Fibroblast of pulmonary artery (primary cell): ENCODE measurements at regions not wholly inside any gene's neighbourhood (a gene's known extent, or its start where the extent isn't known, plus 50 kb on each side); places are given as distances from the start of the nearest gene placed in this dataset.

ENCODE experiments used
- DNase-seq: peaks from one replicate; pipeline ENCODE4 v3.0.0-alpha.2; 2010; ENCODE audit warnings: low read depth
- H3K4me3 ChIP-seq: replicated peaks from 2 replicates; pipeline ENCODE4 v1.5.1; 2011; ENCODE audit warnings: low read depth, mild to moderate bottlenecking, control low read depth, low read length, moderate library complexity
- CTCF ChIP-seq: IDR thresholded peaks from 2 replicates; pipeline ENCODE4 v1.5.1; 2011; ENCODE audit warnings: mild to moderate bottlenecking, control low read depth, low read length, inconsistent platforms; ENCODE audit errors: missing control alignments

- H3K4me3 ChIP-seq, result no peak overlapping the region
- no peak for TF ChIP-seq CTCF
- no peak for DNase-seq
Observed at GRCh38 chr7:116142850-116143249, 67.5 kb upstream of the TES start.

GRCh38 chr7:116145245-116145852 lies 65.0 kb upstream of the TES start:
- no peak for DNase-seq
- no peak for TF ChIP-seq CTCF

GRCh38 chr7:116148108-116148507 lies 62.2 kb upstream of the TES start:
- TF ChIP-seq CTCF, result no peak

More at GRCh38 chr7:116145245-116145852, 65.0 kb upstream of the TES start:
- no peak overlapping the region for H3K4me3 ChIP-seq

GRCh38 chr7:116148626-116149025 lies 61.7 kb upstream of the TES start:
- no peak for DNase-seq
- no peak for TF ChIP-seq CTCF
- H3K4me3 ChIP-seq, result no peak overlapping the region

More at GRCh38 chr7:116148108-116148507, 62.2 kb upstream of the TES start:
- no peak for DNase-seq
- H3K4me3 ChIP-seq, result no peak overlapping the region

GRCh38 chr7:116150588-116150987 lies 59.8 kb upstream of the TES start:
- no peak for DNase-seq
- TF ChIP-seq CTCF, result no peak

GRCh38 chr7:116152276-116152675 lies 58.1 kb upstream of the TES start:
- no peak for TF ChIP-seq CTCF
- DNase-seq, result no peak
- no peak overlapping the region for H3K4me3 ChIP-seq

More at GRCh38 chr7:116150588-116150987, 59.8 kb upstream of the TES start:
- no peak overlapping the region for H3K4me3 ChIP-seq

- TF ChIP-seq CTCF, result no peak
- no peak for DNase-seq
- no peak overlapping the region for H3K4me3 ChIP-seq
Observed at GRCh38 chr7:116153050-116153449, 57.3 kb upstream of the TES start.
